CD8-positive, alpha-beta memory T cell (primary cell): ENCODE measurements at regions not wholly inside any gene's neighbourhood (a gene's known extent, or its start where the extent isn't known, plus 50 kb on each side); places are given as distances from the start of the nearest gene placed in this dataset.

Experiments
- CTCF ChIA-PET: fragments of 350-600 bp; sonication (Branson Sonifier 250); formaldehyde crosslinking; loops from one replicate; lab custom pipeline; 2021; ENCODE audit warnings: antibody characterized with exemption; lab: Charles Lee
- POLR2A ChIA-PET: fragments of 350-600 bp; sonication (Branson Sonifier 250); formaldehyde crosslinking; loops from one replicate; lab custom pipeline; 2021; ENCODE audit warnings: antibody characterized with exemption; lab: Charles Lee
- DNase-seq, 5 donors: peaks; one replicate each; pipeline versions ENCODE4 v3.0.0 to v3.0.0-alpha.2; 2020 to 2022; ENCODE audit warnings: mixed read lengths in 1 of 5
- H3K27ac ChIP-seq: one replicate; pipeline ENCODE4 v1.7.0; 2013; ENCODE audit warnings: low read depth, mild to moderate bottlenecking, low read length, moderate library complexity
- H3K27me3 ChIP-seq: 2 replicates; pipeline ENCODE4 v1.7.0; 2013; ENCODE audit warnings: low read length, mild to moderate bottlenecking; ENCODE audit not compliant: insufficient read depth, poor library complexity, severe bottlenecking
- H3K36me3 ChIP-seq: 2 replicates; pipeline ENCODE4 v1.7.0; 2013; ENCODE audit warnings: mild to moderate bottlenecking, low read length, moderate library complexity; ENCODE audit not compliant: insufficient read depth
- H3K4me1 ChIP-seq: 2 replicates; pipeline ENCODE4 v1.7.0; 2013; ENCODE audit warnings: mild to moderate bottlenecking, low read length, moderate library complexity; ENCODE audit not compliant: insufficient read depth
- H3K4me3 ChIP-seq: 2 replicates; pipeline ENCODE4 v1.7.0; 2013; ENCODE audit warnings: mild to moderate bottlenecking, low read length
- H3K9me3 ChIP-seq: 2 replicates; pipeline ENCODE4 v1.7.0; 2013; ENCODE audit warnings: mild to moderate bottlenecking, low read length
- H3K27ac Mint-ChIP-seq, 8 donors: one replicate each; pipeline ENCODE4 v1.8.0; 2020 to 2021; ENCODE audit warnings: mixed read lengths in 8 of 8, mild to moderate bottlenecking in 6 of 8, inconsistent platforms in 3 of 8, moderate library complexity in 3 of 8
- H3K27me3 Mint-ChIP-seq, 2 donors: one replicate each; pipeline ENCODE4 v1.8.0; 2020 to 2021; ENCODE audit warnings: mixed read lengths in 2 of 2, mild to moderate bottlenecking in 1 of 2, moderate library complexity in 1 of 2
- H3K36me3 Mint-ChIP-seq, 3 donors: one replicate each; pipeline ENCODE4 v1.8.0; 2020 to 2021; ENCODE audit warnings: mixed read lengths in 3 of 3, inconsistent platforms in 1 of 3, mild to moderate bottlenecking in 1 of 3
- H3K4me1 Mint-ChIP-seq, 3 donors: one replicate each; pipeline ENCODE4 v1.8.0; 2020 to 2021; ENCODE audit warnings: mixed read lengths in 3 of 3, inconsistent platforms in 1 of 3, mild to moderate bottlenecking in 1 of 3
- H3K4me3 Mint-ChIP-seq, 7 donors: one replicate each; pipeline ENCODE4 v1.8.0; 2020 to 2021; ENCODE audit warnings: mixed read lengths in 7 of 7, mild to moderate bottlenecking in 6 of 7, moderate library complexity in 4 of 7, inconsistent platforms in 2 of 7
- H3K9me3 Mint-ChIP-seq, 5 donors: one replicate each; pipeline ENCODE4 v1.8.0; 2020 to 2022; ENCODE audit warnings: mixed read lengths in 5 of 5, mild to moderate bottlenecking in 3 of 5, moderate library complexity in 2 of 5, inconsistent platforms in 1 of 5

DNA sequence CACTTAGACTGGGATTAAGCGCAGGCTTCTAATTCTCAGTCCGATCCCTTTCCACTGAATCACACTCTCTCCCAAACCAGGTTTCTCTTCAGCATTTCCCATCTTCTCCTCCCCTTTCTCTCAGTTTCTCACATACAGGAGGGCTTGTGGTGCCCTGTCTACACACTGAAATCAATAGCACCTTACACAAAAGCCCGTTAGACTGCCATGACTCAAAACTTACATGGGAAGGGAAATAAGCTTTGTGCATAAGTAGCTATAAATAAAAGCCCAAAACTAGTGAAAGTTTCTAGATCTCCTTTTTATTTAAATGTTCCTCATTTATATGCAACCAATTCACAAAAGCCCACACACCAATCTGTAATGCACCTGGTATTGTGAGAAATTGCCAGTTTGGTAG, 318.4 kb downstream of the TXNL1 start:
- no peak overlapping the region for H3K27ac Mint-ChIP-seq
- H3K27me3 Mint-ChIP-seq = peaks cover 0 to 2% of the 10 kb centered on the region in 2 donors
- H3K27ac ChIP-seq = no peak overlapping the region
- H3K36me3 Mint-ChIP-seq = no peaks in the 10 kb centered on the region
- no peak overlapping the region for H3K4me3 ChIP-seq
- ChIA-PET POLR2A (no interaction called here), CTCF (no interaction called here)
- H3K4me1 Mint-ChIP-seq = no peaks in the 10 kb centered on the region
- H3K9me3 Mint-ChIP-seq = peaks cover 0 to 4% (median 0%) of the 10 kb centered on the region in 5 donors
- no peaks in the 10 kb centered on the region for H3K36me3 ChIP-seq
- no peak for DNase-seq
- H3K4me1 ChIP-seq = no peaks in the 10 kb centered on the region
- H3K4me3 Mint-ChIP-seq = no peak overlapping the region
- no peaks in the 10 kb centered on the region for H3K27me3 ChIP-seq
- H3K9me3 ChIP-seq = no peaks in the 10 kb centered on the region

DNA sequence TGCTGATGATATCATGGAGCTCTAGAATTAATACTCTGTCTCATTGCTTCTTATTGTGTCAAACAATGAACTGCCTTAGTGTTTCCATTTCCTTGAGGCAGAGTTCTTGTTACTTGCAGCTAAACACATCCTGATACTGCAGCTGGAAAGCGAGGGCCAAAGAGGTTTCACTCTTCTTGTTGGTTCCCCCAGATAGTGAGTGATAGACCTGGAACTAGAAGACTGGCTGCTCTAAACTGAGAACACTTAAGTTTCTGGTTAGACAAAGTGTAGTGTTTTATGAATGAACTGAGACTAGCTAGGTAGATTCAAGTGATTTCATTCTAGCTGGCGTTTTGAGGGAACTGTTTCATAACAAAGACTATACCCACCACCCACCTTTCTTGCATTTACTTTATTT, 321.7 kb downstream of the TXNL1 start:
- no peaks in the 10 kb centered on the region for H3K27me3 Mint-ChIP-seq
- H3K27ac Mint-ChIP-seq = no peak overlapping the region
- no peak for DNase-seq
- H3K36me3 Mint-ChIP-seq = no peaks in the 10 kb centered on the region
- CTCF ChIA-PET = no interaction called here
- H3K4me1 Mint-ChIP-seq = no peaks in the 10 kb centered on the region
- no peak overlapping the region for H3K27ac ChIP-seq
- no peak overlapping the region for H3K4me3 ChIP-seq
- POLR2A ChIA-PET = no interaction called here
- peaks cover 0 to 4% (median 0%) of the 10 kb centered on the region in 5 donors for H3K9me3 Mint-ChIP-seq
- no peaks in the 10 kb centered on the region for H3K4me1 ChIP-seq
- H3K27me3 ChIP-seq = no peaks in the 10 kb centered on the region
- H3K4me3 Mint-ChIP-seq = no peak overlapping the region
- H3K36me3 ChIP-seq = no peaks in the 10 kb centered on the region
- H3K9me3 ChIP-seq = no peaks in the 10 kb centered on the region

- Histone ChIP-seq H3K4me3 (no peak overlapping the region), H3K4me1 (no peaks in the 10 kb centered on the region), H3K27ac (no peak overlapping the region), H3K27me3 (no peaks in the 10 kb centered on the region), H3K36me3 (no peaks in the 10 kb centered on the region), H3K9me3 (no peaks in the 10 kb centered on the region)
- POLR2A ChIA-PET = no interaction called here
- no peaks in the 10 kb centered on the region for H3K27me3 Mint-ChIP-seq
- peaks cover 0 to 4% (median 0%) of the 10 kb centered on the region in 5 donors for H3K9me3 Mint-ChIP-seq
- no peak for DNase-seq
- no peaks in the 10 kb centered on the region for H3K4me1 Mint-ChIP-seq
- no peaks in the 10 kb centered on the region for H3K36me3 Mint-ChIP-seq
- CTCF ChIA-PET = no interaction called here
- no peak overlapping the region for H3K4me3 Mint-ChIP-seq
- H3K27ac Mint-ChIP-seq = no peak overlapping the region
Observed at GRCh38 chr18:56315363-56315762, 323.0 kb downstream of the TXNL1 start.

GRCh38 chr18:56314396-56314795, 324.0 kb downstream of the TXNL1 start:
- no peaks in the 10 kb centered on the region for H3K36me3 Mint-ChIP-seq
- no peaks in the 10 kb centered on the region for H3K4me1 ChIP-seq
- H3K4me1 Mint-ChIP-seq = no peaks in the 10 kb centered on the region
- ChIA-PET CTCF (no interaction called here), POLR2A (no interaction called here)
- no peaks in the 10 kb centered on the region for H3K27me3 ChIP-seq
- no peak overlapping the region for H3K27ac Mint-ChIP-seq
- no peaks in the 10 kb centered on the region for H3K9me3 ChIP-seq
- DNase-seq = no peak
- H3K9me3 Mint-ChIP-seq = peaks cover 0 to 4% (median 0%) of the 10 kb centered on the region in 5 donors
- H3K36me3 ChIP-seq = no peaks in the 10 kb centered on the region
- no peak overlapping the region for H3K4me3 Mint-ChIP-seq
- no peaks in the 10 kb centered on the region for H3K27me3 Mint-ChIP-seq
- no peak overlapping the region for H3K4me3 ChIP-seq
- H3K27ac ChIP-seq = no peak overlapping the region

- Mint-ChIP-seq H3K36me3 (no peaks in the 10 kb centered on the region), H3K27me3 (no peaks in the 10 kb centered on the region), H3K4me1 (no peaks in the 10 kb centered on the region), H3K9me3 (peaks cover 0 to 4% (median 0%) of the 10 kb centered on the region in 5 donors), H3K4me3 (no peak overlapping the region), H3K27ac (no peak overlapping the region)
- Histone ChIP-seq H3K27me3 (no peaks in the 10 kb centered on the region), H3K4me3 (no peak overlapping the region), H3K27ac (no peak overlapping the region), H3K36me3 (no peaks in the 10 kb centered on the region), H3K9me3 (no peaks in the 10 kb centered on the region), H3K4me1 (no peaks in the 10 kb centered on the region)
- CTCF ChIA-PET = no interaction called here
- POLR2A ChIA-PET = no interaction called here
- DNase-seq = no peak
Observed at GRCh38 chr18:56312551-56313335, 325.6 kb downstream of the TXNL1 start.

DNA sequence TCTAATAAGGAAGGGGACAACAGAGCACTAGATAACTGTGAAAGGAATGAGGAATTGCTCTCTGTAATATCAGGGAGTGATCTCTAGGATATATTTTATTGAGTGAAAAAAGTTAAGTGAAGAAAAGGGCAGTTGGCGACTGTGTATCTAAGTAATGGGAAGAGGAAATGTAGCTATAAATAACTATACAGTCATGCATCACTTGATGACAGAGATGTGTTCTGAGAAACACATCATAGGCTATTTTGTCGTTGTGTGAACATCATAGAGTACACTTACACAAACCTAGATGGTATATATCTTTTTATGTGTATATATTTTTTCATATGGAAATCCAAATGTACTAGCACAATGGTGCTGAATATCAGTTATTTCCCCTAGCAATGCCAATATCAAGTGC, 329.3 kb downstream of the TXNL1 start:
- no peaks in the 10 kb centered on the region for H3K9me3 ChIP-seq
- Mint-ChIP-seq H3K9me3 (no peaks in the 10 kb centered on the region), H3K4me3 (no peak overlapping the region), H3K27me3 (no peaks in the 10 kb centered on the region), H3K36me3 (no peaks in the 10 kb centered on the region), H3K4me1 (no peaks in the 10 kb centered on the region), H3K27ac (no peak overlapping the region)
- DNase-seq = no peak
- POLR2A ChIA-PET = no interaction called here
- no peaks in the 10 kb centered on the region for H3K36me3 ChIP-seq
- CTCF ChIA-PET = no interaction called here
- H3K27me3 ChIP-seq = no peaks in the 10 kb centered on the region
- H3K4me1 ChIP-seq = no peaks in the 10 kb centered on the region
- no peak overlapping the region for H3K4me3 ChIP-seq
- no peak overlapping the region for H3K27ac ChIP-seq

GRCh38 chr18:56307354-56308170, 330.8 kb downstream of the TXNL1 start:
- H3K9me3 ChIP-seq = no peaks in the 10 kb centered on the region
- Mint-ChIP-seq H3K27ac (no peak overlapping the region), H3K27me3 (no peaks in the 10 kb centered on the region), H3K4me1 (no peaks in the 10 kb centered on the region), H3K9me3 (no peaks in the 10 kb centered on the region), H3K4me3 (no peak overlapping the region), H3K36me3 (no peaks in the 10 kb centered on the region)
- H3K27ac ChIP-seq = no peak overlapping the region
- H3K27me3 ChIP-seq = no peaks in the 10 kb centered on the region
- no peak for DNase-seq
- H3K4me1 ChIP-seq = no peaks in the 10 kb centered on the region
- H3K4me3 ChIP-seq = no peak overlapping the region
- ChIA-PET CTCF (no interaction called here), POLR2A (no interaction called here)
- H3K36me3 ChIP-seq = no peaks in the 10 kb centered on the region

DNA sequence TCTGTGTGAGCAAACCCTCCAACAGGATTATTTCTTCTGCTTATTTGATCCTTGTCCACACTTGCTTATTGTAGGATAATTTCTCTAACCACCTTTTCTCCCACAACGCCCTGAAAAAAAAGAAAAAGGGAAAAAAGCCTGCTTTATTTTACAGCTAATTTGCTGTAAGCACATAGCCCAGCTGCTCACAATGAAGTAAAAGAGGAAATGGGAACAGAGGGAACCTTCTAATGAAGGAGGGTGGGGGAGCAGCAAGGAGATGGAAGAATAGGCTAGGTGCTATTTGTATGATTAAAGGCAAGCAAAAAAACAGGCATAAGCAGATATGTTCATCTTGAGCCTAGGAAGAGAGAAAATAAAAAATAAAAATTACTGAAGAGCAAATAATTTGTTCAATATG, 331.6 kb downstream of the TXNL1 start:
- no peaks in the 10 kb centered on the region for H3K36me3 Mint-ChIP-seq
- ChIA-PET CTCF (no interaction called here), POLR2A (no interaction called here)
- H3K27ac Mint-ChIP-seq = no peak overlapping the region
- H3K27me3 Mint-ChIP-seq = peaks cover 0 to 3% of the 10 kb centered on the region in 2 donors
- Histone ChIP-seq H3K4me3 (no peak overlapping the region), H3K27me3 (no peaks in the 10 kb centered on the region), H3K36me3 (no peaks in the 10 kb centered on the region), H3K4me1 (no peaks in the 10 kb centered on the region), H3K27ac (no peak overlapping the region), H3K9me3 (no peaks in the 10 kb centered on the region)
- no peak for DNase-seq
- H3K4me3 Mint-ChIP-seq = no peak overlapping the region
- no peaks in the 10 kb centered on the region for H3K4me1 Mint-ChIP-seq
- H3K9me3 Mint-ChIP-seq = no peaks in the 10 kb centered on the region
